Endothelial cell of umbilical vein (primary cell): ENCODE measurements at regions not wholly inside any gene's neighbourhood (a gene's known extent, or its start where the extent isn't known, plus 50 kb on each side); places are given as distances from the start of the nearest gene placed in this dataset.

Source experiments
- BruUV-seq: library from RNA; stranded (reverse); fragments of 400-500 nt; replicated peaks from 2 replicates; lab custom pipeline; 2021; lab: Mats Ljungman, UMichigan
- CTCF ChIA-PET: fragments of 300-600, 350-600 bp; sonication (Branson Sonifier 250); formaldehyde crosslinking; loops from one replicate; lab custom pipeline; 2021; ENCODE audit warnings: antibody characterized with exemption, inconsistent platforms; lab: Charles Lee
- POLR2A ChIA-PET: fragments of 300-600, 350-600 bp; sonication (Branson Sonifier 250); formaldehyde crosslinking; loops from one replicate; lab custom pipeline; 2021; ENCODE audit warnings: antibody characterized with exemption, inconsistent platforms; lab: Charles Lee
- DNase-seq: peaks from one replicate; pipeline ENCODE4 v3.0.0-alpha.2; 2011; ENCODE audit warnings: low read depth, low spot score
- FAIRE-seq: peaks from 2 replicates; lab custom pipeline; 2011; peaks lifted over from hg19 to GRCh38; lab: Jason Lieb, UNC
- H2AFZ ChIP-seq: 2 replicates; pipeline ENCODE4 v1.6.0; 2012; ENCODE audit warnings: low read depth, low read length, control low read depth, inconsistent platforms
- H3K27ac ChIP-seq: 2 replicates; pipeline ENCODE4 v1.5.1; 2011; ENCODE audit warnings: low read depth, mild to moderate bottlenecking, control low read depth, low read length, moderate library complexity; ENCODE audit not compliant: insufficient read depth
- H3K27me3 ChIP-seq, 2 experiments: 2 replicates each; pipeline versions ENCODE4 v1.6.0 to v1.6.1; 2011; ENCODE audit warnings: low read length in 2 of 2, mixed read lengths in 1 of 2; ENCODE audit not compliant: control insufficient read depth in 2 of 2, insufficient read depth in 2 of 2
- H3K36me3 ChIP-seq, 2 experiments: 2 replicates in 1 of 2; 3 replicates in 1 of 2; pipeline ENCODE4 v1.5.1; 2011; ENCODE audit warnings: low read length in 2 of 2, mild to moderate bottlenecking in 1 of 2, moderate library complexity in 1 of 2; ENCODE audit not compliant: control insufficient read depth in 2 of 2, insufficient read depth in 2 of 2; ENCODE audit errors: extremely low read depth in 1 of 2
- H3K4me1 ChIP-seq: 3 replicates; pipeline ENCODE4 v1.5.1; 2011; ENCODE audit warnings: mild to moderate bottlenecking, low read length; ENCODE audit not compliant: control insufficient read depth, insufficient read depth; ENCODE audit errors: extremely low read depth
- H3K4me2 ChIP-seq: 2 replicates; pipeline ENCODE4 v1.6.1; 2011; ENCODE audit warnings: low read length, control low read depth, mixed read lengths; ENCODE audit not compliant: insufficient read depth
- H3K4me3 ChIP-seq, 3 experiments: fragments of 200-600 bp in 1 of 3; sonication (generic), shearing (Covaris generic) in 1 of 3; replicated peaks in 1 of 3; 2 replicates each; pipeline ENCODE4 v1.5.1; 2011 to 2016; ENCODE audit warnings: control low read depth in 3 of 3, low read length in 3 of 3, mild to moderate bottlenecking in 2 of 3, inconsistent platforms in 1 of 3, low read depth in 1 of 3, moderate library complexity in 1 of 3; ENCODE audit not compliant: insufficient read depth in 1 of 3
- H3K79me2 ChIP-seq: 2 replicates; pipeline ENCODE4 v1.6.0; 2012; ENCODE audit warnings: low read length, inconsistent platforms; ENCODE audit not compliant: control insufficient read depth, insufficient read depth
- H3K9ac ChIP-seq: replicated peaks from 2 replicates; pipeline ENCODE3; 2011; ENCODE audit warnings: low read length, control low read depth; ENCODE audit not compliant: insufficient read depth; ENCODE audit errors: extremely low read depth
- H3K9me1 ChIP-seq: replicated peaks from 3 replicates; pipeline ENCODE4 v1.6.0; 2011; ENCODE audit warnings: mild to moderate bottlenecking, low read length; ENCODE audit not compliant: control insufficient read depth, insufficient read depth; ENCODE audit errors: extremely low read depth
- H3K9me3 ChIP-seq: replicated peaks from 2 replicates; pipeline ENCODE4 v1.5.1; 2012; ENCODE audit warnings: low read length, inconsistent platforms; ENCODE audit not compliant: control insufficient read depth, insufficient read depth
- H4K20me1 ChIP-seq: replicated peaks from 2 replicates; pipeline ENCODE3; 2011; ENCODE audit warnings: mild to moderate bottlenecking, low read length; ENCODE audit not compliant: control insufficient read depth, insufficient read depth; ENCODE audit errors: extremely low read depth
- CTCF ChIP-seq, 2 donors: IDR thresholded peaks; 1 replicate in 1 of 2; 2 replicates in 1 of 2; pipeline ENCODE4 v1.5.1; 2011; ENCODE audit warnings: low read length in 2 of 2, mild to moderate bottlenecking in 2 of 2, moderate library complexity in 2 of 2, control low read depth in 1 of 2, inconsistent platforms in 1 of 2, low read depth in 1 of 2; ENCODE audit not compliant: insufficient read depth in 1 of 2; ENCODE audit errors: extremely low read depth in 1 of 2
- EZH2 ChIP-seq: IDR thresholded peaks from 2 replicates; pipeline ENCODE4 v1.6.1; 2012; ENCODE audit warnings: borderline replicate concordance, low read depth, mild to moderate bottlenecking, moderate library complexity, low read length, inconsistent platforms; ENCODE audit not compliant: severe bottlenecking
- FOS ChIP-seq: IDR thresholded peaks from 2 replicates; pipeline ENCODE4 v1.6.1; 2011; ENCODE audit warnings: mild to moderate bottlenecking, low read length, moderate library complexity, borderline replicate concordance; ENCODE audit not compliant: insufficient read depth
- GATA2 ChIP-seq: IDR thresholded peaks from 2 replicates; pipeline ENCODE4 v1.7.0; 2011; ENCODE audit warnings: low read depth, mild to moderate bottlenecking, moderate library complexity, mixed read lengths, low read length; ENCODE audit not compliant: insufficient read length, insufficient read depth
- JUN ChIP-seq: IDR thresholded peaks from 2 replicates; pipeline ENCODE4 v1.6.1; 2011; ENCODE audit warnings: borderline replicate concordance, low read depth; ENCODE audit not compliant: insufficient read length, insufficient read depth
- MYC ChIP-seq: IDR thresholded peaks from one replicate; pipeline ENCODE4 v1.6.1; 2011; ENCODE audit warnings: mild to moderate bottlenecking, low read depth, low read length
- POLR2A ChIP-seq: IDR thresholded peaks from 2 replicates; pipeline ENCODE4 v1.6.1; 2012; ENCODE audit warnings: low read depth, mild to moderate bottlenecking, control low read depth, low read length
- POLR2AphosphoS5 ChIP-seq: IDR thresholded peaks from 2 replicates; pipeline ENCODE4 v1.6.1; 2012; ENCODE audit warnings: low read depth, mild to moderate bottlenecking, control low read depth, low read length, moderate library complexity; ENCODE audit not compliant: insufficient read depth
- dilution Hi-C: fragments of 300-500 bp; cut with MboI; formaldehyde crosslinking; loops from one replicate; pipeline ENCODE4 v1.15.0; 2019; ENCODE audit warnings: low sequenced_read_pairs; ENCODE audit not compliant: extremely low pct_ligation_motif_present
- intact Hi-C: fragments of 100-400 bp; cut with micrococcal nuclease; formaldehyde crosslinking; loops from one replicate; pipeline ENCODE4 v1.10.0; 2022
- TF ChIP-seq, protein P1 (sequence below): IDR thresholded peaks from 2 replicates; pipeline ENCODE4 v1.6.1; 2011; ENCODE audit not compliant: insufficient read depth, insufficient read length

DNA sequence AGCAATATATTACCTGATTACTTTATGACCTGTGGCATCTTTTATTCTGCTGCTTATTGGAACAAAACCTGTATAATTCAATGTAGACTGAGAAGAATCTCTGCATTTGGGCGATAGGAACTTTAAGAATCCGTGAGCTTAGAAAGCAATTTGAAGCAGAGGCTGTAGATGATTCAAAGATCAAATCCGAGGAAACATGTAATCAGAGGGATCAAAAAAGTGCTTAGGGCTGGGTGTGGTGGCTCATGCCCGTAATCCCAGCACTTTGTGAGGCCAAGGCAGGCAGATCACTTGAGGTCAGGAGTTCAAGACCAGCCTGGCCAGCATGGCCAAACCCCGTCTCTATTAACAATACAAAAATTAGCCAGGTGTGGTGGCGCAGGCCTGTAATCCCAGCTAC is 198.4 kb downstream of the MTX2 start:
- Histone ChIP-seq H3K4me2 (no peak overlapping the region), H3K36me3 (no peaks in the 10 kb centered on the region), H2AFZ (no peak overlapping the region), H3K9ac (no peak overlapping the region), H3K4me1 (peaks cover 2% of the 10 kb centered on the region), H3K9me1 (no peaks in the 10 kb centered on the region), H3K79me2 (no peaks in the 10 kb centered on the region), H3K9me3 (no peaks in the 10 kb centered on the region), H4K20me1 (no peaks in the 10 kb centered on the region), H3K27ac (no peak overlapping the region), H3K27me3 (no peaks in the 10 kb centered on the region), H3K4me3 (no peak overlapping the region)
- FAIRE-seq (no peak), DNase-seq (no peak)
- BruUV-seq = no TSS peak
- TF ChIP-seq, protein P1, sequence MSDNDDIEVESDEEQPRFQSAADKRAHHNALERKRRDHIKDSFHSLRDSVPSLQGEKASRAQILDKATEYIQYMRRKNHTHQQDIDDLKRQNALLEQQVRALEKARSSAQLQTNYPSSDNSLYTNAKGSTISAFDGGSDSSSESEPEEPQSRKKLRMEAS = no peak
- TF ChIP-seq MYC (no peak), POLR2AphosphoS5 (no peak), FOS (no peak), CTCF (IDR thresholded peaks at IDR 0.05; ENCODE audit: extremely low read depth in 1 of 2, insufficient read depth in 1 of 2, low read depth in 1 of 2, low read length in 2 of 2) (no peak), JUN (no peak), GATA2 (no peak), POLR2A (no peak), EZH2 (no peak)
- POLR2A ChIA-PET = no interaction called here
- dilution Hi-C loops = no loop called here
- CTCF ChIA-PET = interaction anchor here (1.3 to 1.5 kb wide), 2 partner anchors 14 to 87 kb away, joined by 3 to 5 read pairs; no protein-coding TSS in a partner anchor
- intact Hi-C loops = no loop called here
